ENCODE measurements at regions not wholly inside any gene's neighbourhood (a gene's known extent, or its start where the extent isn't known, plus 50 kb on each side); places are given as distances from the start of the nearest gene placed in this dataset.

- TF ChIP-seq CTCF (IDR thresholded peaks at IDR 0.05), result no peak
- TF ChIP-seq ZFX (IDR thresholded peaks at IDR 0.05; ENCODE audit: borderline replicate concordance), result no peak
Observed at GRCh38 chr3:163563485-163563884, 1514.8 kb downstream of the SI start.
